ENCODE measurements at regions not wholly inside any gene's neighbourhood (a gene's known extent, or its start where the extent isn't known, plus 50 kb on each side); places are given as distances from the start of the nearest gene placed in this dataset.

DNA sequence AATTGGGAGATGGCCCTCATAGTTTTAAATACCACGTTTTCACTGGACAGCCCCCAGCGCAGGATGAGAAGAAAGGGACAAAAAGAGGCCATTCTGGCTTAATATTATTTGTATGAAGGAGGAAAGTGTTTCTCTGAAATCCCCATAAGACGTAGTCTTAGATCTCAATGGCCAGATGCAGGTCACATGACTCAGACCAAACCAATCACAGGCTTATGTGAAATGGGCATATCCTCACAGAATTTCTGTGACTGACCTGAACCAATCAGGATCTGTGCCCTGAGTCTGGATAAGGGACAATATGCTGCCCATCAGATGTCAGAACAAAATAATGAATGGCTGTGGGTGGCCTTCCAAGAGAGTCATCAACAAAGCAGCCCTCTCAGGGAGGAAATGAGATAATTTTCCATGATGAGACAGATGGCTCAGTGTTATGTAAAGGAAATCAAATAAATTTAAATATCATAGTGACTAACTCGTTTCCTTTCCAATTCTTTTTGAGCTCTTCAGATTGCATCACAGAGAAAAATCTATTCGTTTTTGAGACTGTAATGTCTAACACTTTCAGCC is 1009.5 kb upstream of the TMEM132C start:
- no peaks in the 10 kb centered on the region for H3K4me1 ChIP-seq (replicated peaks; ENCODE audit: insufficient read depth)
- no peaks in the 10 kb centered on the region for H3K79me2 ChIP-seq (ENCODE audit: low read depth)
- no peaks in the 10 kb centered on the region for H3K27me3 ChIP-seq (ENCODE audit: insufficient read depth, low read depth)
- no peak overlapping the region for H3K27ac ChIP-seq
- H2AFZ ChIP-seq = no peak overlapping the region
- H3K4me3 ChIP-seq = no peak overlapping the region
- H3K9me2 ChIP-seq (ENCODE audit: insufficient read depth) = no peaks in the 10 kb centered on the region
- H3K36me3 ChIP-seq (ENCODE audit: low read depth) = no peaks in the 10 kb centered on the region
- ChIA-PET CTCF (no interaction called here), POLR2A (ENCODE audit: unreplicated experiment) (no interaction called here)
- H3F3A ChIP-seq (ENCODE audit: insufficient read depth, low read depth) = no peaks in the 10 kb centered on the region
- no TSS peak for BruUV-seq (replicated peaks)
- H3K4me2 ChIP-seq = no peak overlapping the region
- DNase-seq = no peak
- H4K20me1 ChIP-seq (ENCODE audit: insufficient read depth) = no peaks in the 10 kb centered on the region
- no peaks in the 10 kb centered on the region for H3K9me3 ChIP-seq (ENCODE audit: insufficient read depth, low read depth)
- intact Hi-C loops (cut with micrococcal nuclease; ENCODE audit: unreplicated experiment) = no loop called here
- TF ChIP-seq EZH2 (IDR thresholded peaks at IDR 0.05; ENCODE audit: low read depth) = no peak
- TF ChIP-seq, protein P1, sequence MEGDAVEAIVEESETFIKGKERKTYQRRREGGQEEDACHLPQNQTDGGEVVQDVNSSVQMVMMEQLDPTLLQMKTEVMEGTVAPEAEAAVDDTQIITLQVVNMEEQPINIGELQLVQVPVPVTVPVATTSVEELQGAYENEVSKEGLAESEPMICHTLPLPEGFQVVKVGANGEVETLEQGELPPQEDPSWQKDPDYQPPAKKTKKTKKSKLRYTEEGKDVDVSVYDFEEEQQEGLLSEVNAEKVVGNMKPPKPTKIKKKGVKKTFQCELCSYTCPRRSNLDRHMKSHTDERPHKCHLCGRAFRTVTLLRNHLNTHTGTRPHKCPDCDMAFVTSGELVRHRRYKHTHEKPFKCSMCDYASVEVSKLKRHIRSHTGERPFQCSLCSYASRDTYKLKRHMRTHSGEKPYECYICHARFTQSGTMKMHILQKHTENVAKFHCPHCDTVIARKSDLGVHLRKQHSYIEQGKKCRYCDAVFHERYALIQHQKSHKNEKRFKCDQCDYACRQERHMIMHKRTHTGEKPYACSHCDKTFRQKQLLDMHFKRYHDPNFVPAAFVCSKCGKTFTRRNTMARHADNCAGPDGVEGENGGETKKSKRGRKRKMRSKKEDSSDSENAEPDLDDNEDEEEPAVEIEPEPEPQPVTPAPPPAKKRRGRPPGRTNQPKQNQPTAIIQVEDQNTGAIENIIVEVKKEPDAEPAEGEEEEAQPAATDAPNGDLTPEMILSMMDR (conservative IDR thresholded peaks at IDR 0.05) = no peak

DNA sequence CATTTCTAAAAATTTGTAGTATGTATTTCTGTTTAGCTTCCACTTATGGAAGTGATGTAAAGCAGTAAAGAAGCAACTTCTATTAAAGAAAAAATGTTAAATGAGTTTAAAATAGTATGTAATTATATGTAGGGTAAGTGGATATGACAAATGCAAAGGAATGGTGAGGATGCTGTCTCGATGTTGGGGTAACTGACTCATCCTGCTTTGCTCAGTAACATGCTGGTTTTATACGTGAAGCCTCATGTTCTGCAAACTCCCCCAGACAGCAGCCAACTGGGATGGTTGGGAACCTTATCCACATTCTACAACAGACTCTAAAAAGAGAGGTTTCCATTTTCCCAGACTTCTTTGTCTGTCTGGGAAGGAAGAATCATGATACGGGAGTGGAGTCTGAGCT is 1006.4 kb upstream of the TMEM132C start:
- no peak for DNase-seq
- TF ChIP-seq, protein P1 (conservative IDR thresholded peaks at IDR 0.05) = no peak
- TF ChIP-seq EZH2 (IDR thresholded peaks at IDR 0.05; ENCODE audit: low read depth) = no peak
- Histone ChIP-seq H3K27me3 (ENCODE audit: insufficient read depth, low read depth) (no peaks in the 10 kb centered on the region), H3K4me1 (replicated peaks; ENCODE audit: insufficient read depth) (no peaks in the 10 kb centered on the region), H3K9me2 (ENCODE audit: insufficient read depth) (no peaks in the 10 kb centered on the region), H3K9me3 (ENCODE audit: insufficient read depth, low read depth) (no peaks in the 10 kb centered on the region), H3K27ac (no peak overlapping the region), H3K4me3 (no peak overlapping the region), H3F3A (ENCODE audit: insufficient read depth, low read depth) (no peaks in the 10 kb centered on the region), H3K79me2 (ENCODE audit: low read depth) (no peaks in the 10 kb centered on the region), H3K36me3 (ENCODE audit: low read depth) (no peaks in the 10 kb centered on the region), H3K4me2 (no peak overlapping the region), H4K20me1 (ENCODE audit: insufficient read depth) (no peaks in the 10 kb centered on the region), H2AFZ (no peak overlapping the region)
- intact Hi-C loops (cut with micrococcal nuclease; ENCODE audit: unreplicated experiment) = no loop called here
- no TSS peak for BruUV-seq (replicated peaks)
- POLR2A ChIA-PET (ENCODE audit: unreplicated experiment) = no interaction called here
- CTCF ChIA-PET = no interaction called here

DNA sequence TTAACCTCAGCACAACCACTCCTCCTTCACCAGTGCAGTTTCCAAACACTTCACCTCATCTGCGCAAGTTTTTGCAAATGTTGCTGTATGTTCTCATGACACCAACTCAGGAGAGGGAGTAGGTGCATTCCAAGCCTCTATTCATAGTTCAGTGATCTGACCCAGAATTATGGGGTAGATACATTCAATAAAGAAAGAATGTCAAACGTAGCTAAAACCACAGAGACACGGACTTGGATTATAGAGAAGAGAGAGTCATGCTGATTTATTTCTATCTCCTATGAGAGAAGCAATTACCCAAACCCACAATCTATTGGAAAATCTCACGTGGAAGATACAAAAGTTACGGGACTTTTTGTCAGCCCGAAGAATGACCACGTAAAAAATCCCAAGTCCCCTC is 1006.0 kb upstream of the TMEM132C start:
- H3K27me3 ChIP-seq (ENCODE audit: insufficient read depth, low read depth) = no peaks in the 10 kb centered on the region
- no peak overlapping the region for H3K4me3 ChIP-seq
- CTCF ChIA-PET = no interaction called here
- no peak overlapping the region for H3K27ac ChIP-seq
- no peak overlapping the region for H3K4me2 ChIP-seq
- DNase-seq = no peak
- no peaks in the 10 kb centered on the region for H3K9me3 ChIP-seq (ENCODE audit: insufficient read depth, low read depth)
- H3K36me3 ChIP-seq (ENCODE audit: low read depth) = no peaks in the 10 kb centered on the region
- intact Hi-C loops (cut with micrococcal nuclease; ENCODE audit: unreplicated experiment) = no loop called here
- no peaks in the 10 kb centered on the region for H3K9me2 ChIP-seq (ENCODE audit: insufficient read depth)
- BruUV-seq (replicated peaks) = no TSS peak
- no peaks in the 10 kb centered on the region for H3K4me1 ChIP-seq (replicated peaks; ENCODE audit: insufficient read depth)
- H2AFZ ChIP-seq = no peak overlapping the region
- H3F3A ChIP-seq (ENCODE audit: insufficient read depth, low read depth) = no peaks in the 10 kb centered on the region
- no peaks in the 10 kb centered on the region for H4K20me1 ChIP-seq (ENCODE audit: insufficient read depth)
- TF ChIP-seq, protein P1 (conservative IDR thresholded peaks at IDR 0.05) = no peak
- TF ChIP-seq EZH2 (IDR thresholded peaks at IDR 0.05; ENCODE audit: low read depth) = no peak
- no peaks in the 10 kb centered on the region for H3K79me2 ChIP-seq (ENCODE audit: low read depth)
- POLR2A ChIA-PET (ENCODE audit: unreplicated experiment) = no interaction called here
